Natural killer cell treated with Interleukin-12 subunit alpha and Interleukin-12 subunit beta and Interleukin-15 and Interleukin-18, amount 100 ng/mL, for 72 hours (primary cell): ENCODE measurements at regions not wholly inside any gene's neighbourhood (a gene's known extent, or its start where the extent isn't known, plus 50 kb on each side); places are given as distances from the start of the nearest gene placed in this dataset.
"Not testable (repeated sequence)": the region's sequence is repeated elsewhere in the genome, so short reads cannot be mapped to it uniquely, and the experiment has no call there.

Experiments
- ATAC-seq, 2 donors: fragments of 150-1000 bp; cut with Tn5 transposase in 1 of 2; sonication (Bioruptor Pico), chemical (Tn5 transposase) in 1 of 2; 2 replicates each; pipeline ENCODE4 v1.10.0; 2021
- DNase-seq: peaks from one replicate; pipeline ENCODE4 v3.0.0; 2022; ENCODE audit warnings: low spot score
- H3K27ac Mint-ChIP-seq, 2 donors: 1 replicate in 1 of 2; 2 replicates in 1 of 2; pipeline ENCODE4 v1.8.0; 2022; ENCODE audit warnings: mixed read lengths in 2 of 2, mild to moderate bottlenecking in 1 of 2, moderate library complexity in 1 of 2
- H3K27me3 Mint-ChIP-seq, 2 donors: 1 replicate in 1 of 2; 2 replicates in 1 of 2; pipeline ENCODE4 v1.8.0; 2022; ENCODE audit warnings: mixed read lengths in 2 of 2
- H3K36me3 Mint-ChIP-seq: one replicate; pipeline ENCODE4 v1.8.0; 2022; ENCODE audit warnings: mixed read lengths
- H3K4me1 Mint-ChIP-seq, 2 donors: 1 replicate in 1 of 2; 2 replicates in 1 of 2; pipeline ENCODE4 v1.8.0; 2022; ENCODE audit warnings: low read depth in 2 of 2, mixed read lengths in 2 of 2, mild to moderate bottlenecking in 1 of 2
- H3K4me3 Mint-ChIP-seq: one replicate; pipeline ENCODE4 v1.8.0; 2022; ENCODE audit warnings: mixed read lengths
- H3K9me3 Mint-ChIP-seq: 2 replicates; pipeline ENCODE4 v1.8.0; 2022; ENCODE audit warnings: mixed read lengths

DNA sequence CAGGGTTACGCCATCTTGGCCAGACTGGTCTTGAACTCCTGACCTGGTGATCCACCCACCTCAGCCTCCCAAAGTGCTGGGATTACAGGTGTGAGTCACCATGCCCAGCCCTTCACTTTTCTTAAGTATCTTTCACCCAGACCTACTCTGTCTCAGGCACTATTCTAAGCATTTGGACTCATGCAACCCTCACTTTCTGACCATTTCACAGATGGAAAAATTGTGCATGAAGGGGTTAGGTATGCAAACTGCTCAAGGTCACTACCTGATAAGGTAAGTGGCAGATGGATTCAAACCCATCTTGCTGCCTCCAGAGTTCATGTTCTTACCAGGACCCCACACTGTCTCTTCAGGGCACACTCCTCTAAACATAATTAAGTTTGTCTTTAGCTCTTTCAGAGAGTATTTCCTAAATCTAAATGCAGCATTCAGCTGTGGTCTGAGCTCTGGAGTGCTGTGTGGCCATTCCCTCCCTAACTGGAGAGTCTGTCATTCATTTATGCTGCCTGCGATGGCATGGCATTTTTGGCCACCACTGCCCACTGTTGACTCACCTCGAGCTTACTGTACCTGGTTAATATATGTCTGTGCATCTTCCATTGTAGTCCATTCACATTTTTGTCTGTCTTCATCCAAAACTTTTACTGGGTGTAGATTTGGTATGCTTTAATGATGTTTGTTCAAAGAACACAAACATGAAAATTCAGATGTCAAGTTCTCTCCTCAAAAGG, 88.4 kb downstream of the CCDC71L start:
- Mint-ChIP-seq H3K9me3 (no peaks in the 10 kb centered on the region), H3K27ac (no peak overlapping the region), H3K4me3 (no peak overlapping the region), H3K27me3 (peaks cover 15 to 39% of the 10 kb centered on the region in 2 donors), H3K36me3 (no peaks in the 10 kb centered on the region), H3K4me1 (peaks cover 0 to 4% of the 10 kb centered on the region in 2 donors)
- ATAC-seq (no peak), DNase-seq (no peak)

- DNase-seq (no peak), ATAC-seq (no peak)
- peaks cover 0 to 4% of the 10 kb centered on the region in 2 donors for H3K4me1 Mint-ChIP-seq
- H3K4me3 Mint-ChIP-seq, result no peak overlapping the region
- no peak overlapping the region for H3K27ac Mint-ChIP-seq
- H3K36me3 Mint-ChIP-seq, result no peaks in the 10 kb centered on the region
- H3K9me3 Mint-ChIP-seq, result no peaks in the 10 kb centered on the region
- peaks cover 14 to 44% of the 10 kb centered on the region in 2 donors for H3K27me3 Mint-ChIP-seq
Measured at GRCh38 chr7:106571563-106571962, 89.4 kb downstream of the CCDC71L start.

- no peak for ATAC-seq
Measured at GRCh38 chr7:106570948-106571418, 90.0 kb downstream of the CCDC71L start.

GRCh38 chr7:106570146-106570545, 90.8 kb downstream of the CCDC71L start:
- H3K27ac Mint-ChIP-seq, result no peak overlapping the region
- peaks cover 16 to 47% of the 10 kb centered on the region in 2 donors for H3K27me3 Mint-ChIP-seq
- peaks cover 0 to 4% of the 10 kb centered on the region in 2 donors for H3K4me1 Mint-ChIP-seq
- ATAC-seq (no peak), DNase-seq (no peak)
- H3K4me3 Mint-ChIP-seq, result no peak overlapping the region
- H3K36me3 Mint-ChIP-seq, result no peaks in the 10 kb centered on the region
- no peaks in the 10 kb centered on the region for H3K9me3 Mint-ChIP-seq

More at GRCh38 chr7:106570948-106571418, 90.0 kb downstream of the CCDC71L start:
- no peaks in the 10 kb centered on the region for H3K36me3 Mint-ChIP-seq
- DNase-seq, result no peak
- peaks cover 0 to 4% of the 10 kb centered on the region in 2 donors for H3K4me1 Mint-ChIP-seq
- no peaks in the 10 kb centered on the region for H3K9me3 Mint-ChIP-seq
- no peak overlapping the region for H3K4me3 Mint-ChIP-seq
- H3K27me3 Mint-ChIP-seq, result peaks cover 16 to 47% of the 10 kb centered on the region in 2 donors
- H3K27ac Mint-ChIP-seq, result no peak overlapping the region

GRCh38 chr7:106569500-106569929, 91.4 kb downstream of the CCDC71L start:
- Mint-ChIP-seq H3K9me3 (no peaks in the 10 kb centered on the region), H3K36me3 (no peaks in the 10 kb centered on the region), H3K4me1 (peaks cover 0 to 4% of the 10 kb centered on the region in 2 donors), H3K27me3 (peaks cover 16 to 47% of the 10 kb centered on the region in 2 donors), H3K27ac (peak overlapping the region in 1 of 2 donors; percentile 22), H3K4me3 (no peak overlapping the region)
- DNase-seq (no peak), ATAC-seq (no peak)

DNA sequence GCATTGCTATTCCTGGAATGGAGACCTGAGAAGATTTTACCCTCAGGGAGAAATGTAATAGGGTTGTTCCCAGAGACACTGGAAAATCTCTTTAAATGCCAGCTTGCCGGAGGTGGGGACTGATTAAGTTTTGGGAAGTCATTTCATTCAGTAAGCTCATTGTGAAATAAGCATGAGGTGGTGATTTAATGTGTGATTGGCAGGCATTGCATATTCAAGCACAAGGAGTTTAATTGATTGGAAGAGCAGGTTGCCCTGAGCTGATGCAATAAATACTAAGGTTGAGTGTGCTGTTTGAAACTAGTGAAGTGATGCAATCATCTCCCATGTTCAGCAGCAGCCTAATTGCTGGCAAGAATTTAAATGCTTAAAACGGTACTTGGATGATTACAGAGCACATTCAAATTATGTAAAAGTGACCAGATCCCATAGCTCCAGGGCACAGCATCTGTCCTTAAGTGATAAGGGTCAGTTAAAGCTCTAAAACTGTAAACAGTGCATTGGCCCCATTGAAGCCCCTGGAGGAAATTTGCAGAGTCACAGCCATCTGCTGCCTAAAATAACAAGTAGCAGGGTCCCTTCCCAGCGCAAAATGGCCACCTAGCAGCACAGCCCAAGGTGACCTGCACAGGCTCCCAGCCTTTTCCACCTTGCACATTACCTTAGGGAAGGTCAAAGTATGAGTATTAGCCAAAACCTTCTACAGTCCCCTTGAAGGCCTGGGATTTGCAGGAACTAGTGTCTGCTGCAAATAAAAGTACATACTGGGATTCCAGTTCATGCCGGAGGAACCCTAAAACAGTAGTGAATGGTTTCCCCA, 92.1 kb downstream of the CCDC71L start:
- Mint-ChIP-seq H3K27me3 (peaks cover 17 to 52% of the 10 kb centered on the region in 2 donors), H3K27ac (peak overlapping the region in 1 of 2 donors; percentile 22), H3K4me1 (peaks cover 0 to 4% of the 10 kb centered on the region in 2 donors), H3K9me3 (no peaks in the 10 kb centered on the region), H3K36me3 (no peaks in the 10 kb centered on the region), H3K4me3 (no peak overlapping the region)
- ATAC-seq (peak; percentile 49 to 73), DNase-seq (no peak)

- H3K4me3 Mint-ChIP-seq, result no peak overlapping the region
- peaks cover 0 to 4% of the 10 kb centered on the region in 2 donors for H3K4me1 Mint-ChIP-seq
- H3K27ac Mint-ChIP-seq, result peak overlapping the region in 1 of 2 donors; percentile 22
Measured at GRCh38 chr7:106568002-106568679, 92.8 kb downstream of the CCDC71L start.

GRCh38 chr7:106567204-106568001, 93.6 kb downstream of the CCDC71L start:
- ATAC-seq, DNase-seq, H3K4me3 Mint-ChIP-seq, H3K4me1 Mint-ChIP-seq, H3K36me3 Mint-ChIP-seq, H3K9me3 Mint-ChIP-seq, H3K27ac Mint-ChIP-seq: not testable (repeated sequence)
- peaks cover 17 to 44% of the 10 kb centered on the region in 2 donors for H3K27me3 Mint-ChIP-seq

More at GRCh38 chr7:106568002-106568679, 92.8 kb downstream of the CCDC71L start:
- peaks cover 17 to 51% of the 10 kb centered on the region in 2 donors for H3K27me3 Mint-ChIP-seq
- DNase-seq, result no peak
- no peaks in the 10 kb centered on the region for H3K9me3 Mint-ChIP-seq
- ATAC-seq, result no peak
- H3K36me3 Mint-ChIP-seq, result no peaks in the 10 kb centered on the region

DNA sequence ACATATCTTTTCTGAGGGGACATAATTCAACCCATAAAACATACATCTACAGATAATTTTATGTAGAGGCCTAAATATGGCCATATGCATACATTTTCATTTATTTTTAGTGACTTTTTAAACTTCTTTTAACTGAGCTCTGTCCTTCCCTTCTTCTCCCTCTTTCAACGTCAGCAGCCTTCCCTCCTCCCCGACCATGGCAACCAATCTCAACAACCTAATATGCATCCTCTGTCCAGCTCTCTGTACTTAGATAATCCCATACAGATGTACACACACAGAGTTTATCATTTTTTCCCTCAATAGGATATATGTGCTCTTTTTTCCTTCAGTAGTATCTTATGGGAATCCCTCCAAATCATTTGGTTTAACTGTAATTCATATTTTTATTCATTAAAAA, 94.3 kb downstream of the CCDC71L start:
- Mint-ChIP-seq H3K27ac (no peak overlapping the region), H3K27me3 (peaks cover 14 to 36% of the 10 kb centered on the region in 2 donors), H3K9me3 (no peaks in the 10 kb centered on the region), H3K4me1 (peaks cover 0 to 4% of the 10 kb centered on the region in 2 donors), H3K4me3 (no peak overlapping the region), H3K36me3 (no peaks in the 10 kb centered on the region)
- DNase-seq, result no peak
- ATAC-seq, result no peak

GRCh38 chr7:106566196-106566595, 94.8 kb downstream of the CCDC71L start:
- no peak for DNase-seq
- Mint-ChIP-seq H3K36me3 (no peaks in the 10 kb centered on the region), H3K4me1 (peaks cover under 1 to 4% of the 10 kb centered on the region in 2 donors), H3K9me3 (no peaks in the 10 kb centered on the region), H3K27me3 (peaks cover 14 to 35% of the 10 kb centered on the region in 2 donors), H3K4me3 (no peak overlapping the region), H3K27ac (no peak overlapping the region)
- no peak for ATAC-seq

GRCh38 chr7:106565428-106565827, 95.5 kb downstream of the CCDC71L start:
- H3K36me3 Mint-ChIP-seq, result no peaks in the 10 kb centered on the region
- peaks cover 16 to 35% of the 10 kb centered on the region in 2 donors for H3K27me3 Mint-ChIP-seq
- no peak overlapping the region for H3K27ac Mint-ChIP-seq
- no peak overlapping the region for H3K4me3 Mint-ChIP-seq
- no peak for ATAC-seq
- H3K9me3 Mint-ChIP-seq, result no peaks in the 10 kb centered on the region
- H3K4me1 Mint-ChIP-seq, result peaks cover 4 to 8% of the 10 kb centered on the region in 2 donors
- no peak for DNase-seq

DNA sequence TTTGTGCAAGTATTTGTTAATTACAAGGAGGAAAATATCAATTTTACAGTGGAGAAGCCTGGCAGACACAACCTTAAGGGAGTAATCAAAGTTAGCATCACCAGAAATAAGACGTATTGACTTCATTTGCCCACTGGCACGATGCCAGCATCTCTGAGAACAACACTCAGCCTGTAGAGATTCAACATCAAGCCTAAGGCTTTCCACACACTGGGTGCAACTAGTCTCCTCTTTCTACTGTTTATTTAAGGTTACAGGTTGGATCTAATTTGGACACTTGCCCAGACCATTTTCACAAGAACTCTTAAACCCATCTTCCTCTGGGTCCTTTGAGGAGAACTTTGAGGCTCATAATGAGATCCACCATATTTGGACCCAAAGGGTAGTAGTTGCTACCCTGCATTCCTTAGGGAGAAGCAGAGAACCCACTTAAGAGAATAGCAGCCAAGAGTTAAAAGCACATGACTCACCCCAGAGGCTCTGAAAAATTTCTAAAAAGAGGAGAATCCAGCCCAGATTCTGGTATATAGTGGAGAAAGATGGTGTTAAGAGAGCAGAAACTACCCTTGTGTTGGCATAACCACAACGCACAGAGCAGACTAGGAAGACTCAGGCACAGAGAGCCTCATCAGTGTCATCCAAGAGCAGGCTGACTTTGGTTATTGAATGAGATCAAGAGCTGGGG, 97.3 kb downstream of the CCDC71L start:
- Mint-ChIP-seq H3K9me3 (no peaks in the 10 kb centered on the region), H3K27ac (no peak overlapping the region), H3K36me3 (peaks cover 9% of the 10 kb centered on the region), H3K4me3 (no peak overlapping the region), H3K27me3 (peaks cover 22 to 41% of the 10 kb centered on the region in 2 donors), H3K4me1 (peaks cover 2 to 10% of the 10 kb centered on the region in 2 donors)
- no peak for DNase-seq
- no peak for ATAC-seq
